ENCODE measurements at regions not wholly inside any gene's neighbourhood (a gene's known extent, or its start where the extent isn't known, plus 50 kb on each side); places are given as distances from the start of the nearest gene placed in this dataset.

DNA sequence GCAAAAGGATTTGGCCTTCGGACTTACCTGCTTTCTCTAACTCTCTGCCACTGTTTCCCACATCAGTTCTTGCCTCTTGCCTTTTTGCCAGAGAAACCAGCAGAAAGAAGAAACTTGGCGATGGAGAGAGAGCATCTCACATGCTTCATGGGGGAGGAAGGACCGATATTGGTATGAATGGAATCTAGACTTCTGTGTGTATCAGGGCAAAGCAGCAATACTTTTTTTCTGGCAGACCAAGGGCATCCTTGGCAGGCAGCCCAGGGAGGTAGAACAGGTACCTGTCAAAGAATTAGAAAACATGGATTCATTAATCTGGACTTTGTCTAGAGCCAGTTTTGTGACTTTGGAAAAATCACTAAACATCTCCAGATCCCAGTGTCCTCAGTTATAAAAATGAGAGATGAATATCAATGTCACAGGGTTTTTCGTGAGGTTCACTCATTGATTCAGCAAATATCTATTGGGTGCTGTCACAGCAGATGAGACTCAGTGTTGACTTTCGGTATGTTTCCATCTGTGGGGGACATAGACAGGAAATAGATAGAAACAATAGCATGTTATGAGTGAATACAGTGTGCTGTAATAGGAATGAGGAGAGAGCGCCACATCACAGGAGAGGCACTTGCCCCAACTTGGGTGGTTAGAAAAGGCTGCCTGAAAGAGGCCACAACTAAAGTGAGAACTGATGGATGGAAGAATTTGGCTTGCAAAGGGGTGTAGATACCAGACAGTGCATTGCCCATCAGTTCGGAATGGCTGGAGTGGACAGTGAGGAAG lies 114.1 kb downstream of the CD83 start:
- TF ChIP-seq, protein P1, sequence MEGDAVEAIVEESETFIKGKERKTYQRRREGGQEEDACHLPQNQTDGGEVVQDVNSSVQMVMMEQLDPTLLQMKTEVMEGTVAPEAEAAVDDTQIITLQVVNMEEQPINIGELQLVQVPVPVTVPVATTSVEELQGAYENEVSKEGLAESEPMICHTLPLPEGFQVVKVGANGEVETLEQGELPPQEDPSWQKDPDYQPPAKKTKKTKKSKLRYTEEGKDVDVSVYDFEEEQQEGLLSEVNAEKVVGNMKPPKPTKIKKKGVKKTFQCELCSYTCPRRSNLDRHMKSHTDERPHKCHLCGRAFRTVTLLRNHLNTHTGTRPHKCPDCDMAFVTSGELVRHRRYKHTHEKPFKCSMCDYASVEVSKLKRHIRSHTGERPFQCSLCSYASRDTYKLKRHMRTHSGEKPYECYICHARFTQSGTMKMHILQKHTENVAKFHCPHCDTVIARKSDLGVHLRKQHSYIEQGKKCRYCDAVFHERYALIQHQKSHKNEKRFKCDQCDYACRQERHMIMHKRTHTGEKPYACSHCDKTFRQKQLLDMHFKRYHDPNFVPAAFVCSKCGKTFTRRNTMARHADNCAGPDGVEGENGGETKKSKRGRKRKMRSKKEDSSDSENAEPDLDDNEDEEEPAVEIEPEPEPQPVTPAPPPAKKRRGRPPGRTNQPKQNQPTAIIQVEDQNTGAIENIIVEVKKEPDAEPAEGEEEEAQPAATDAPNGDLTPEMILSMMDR (IDR thresholded peaks at IDR 0.05) = no peak
- TF ChIP-seq SMC3 (IDR thresholded peaks at IDR 0.05; ENCODE audit: low read depth, low read length) = no peak
- TF ChIP-seq NRF1 (IDR thresholded peaks at IDR 0.05; ENCODE audit: low read depth, low read length) = no peak
- no peak for TF ChIP-seq CHD2 (IDR thresholded peaks at IDR 0.05; ENCODE audit: low read length, partially characterized antibody)

Data from SK-N-SH (cell line).